ENCODE measurements at regions not wholly inside any gene's neighbourhood (a gene's known extent, or its start where the extent isn't known, plus 50 kb on each side); places are given as distances from the start of the nearest gene placed in this dataset.

GRCh38 chr6:120290964-120291363 lies 941.4 kb upstream of the MAN1A1 start:
- DNase-seq (ENCODE audit: low spot score) = no peak
- Mint-ChIP-seq H3K27me3 (ENCODE audit: low read depth) (peaks cover 3% of the 10 kb centered on the region), H3K4me3 (ENCODE audit: unreplicated experiment) (no peak overlapping the region), H3K27ac (ENCODE audit: unreplicated experiment) (no peak overlapping the region), H3K9me3 (ENCODE audit: low read depth) (peaks cover 8% of the 10 kb centered on the region), H3K4me1 (ENCODE audit: low read depth) (no peaks in the 10 kb centered on the region), H3K36me3 (ENCODE audit: low read depth) (no peaks in the 10 kb centered on the region)
- no peak for TF ChIP-seq CTCF (IDR thresholded peaks at IDR 0.05)

- Mint-ChIP-seq H3K27me3 (ENCODE audit: low read depth) (peaks cover 4% of the 10 kb centered on the region), H3K36me3 (ENCODE audit: low read depth) (no peaks in the 10 kb centered on the region), H3K4me3 (ENCODE audit: unreplicated experiment) (no peak overlapping the region), H3K4me1 (ENCODE audit: low read depth) (no peaks in the 10 kb centered on the region), H3K27ac (ENCODE audit: unreplicated experiment) (no peak overlapping the region), H3K9me3 (ENCODE audit: low read depth) (no peaks in the 10 kb centered on the region)
- no peak for DNase-seq (ENCODE audit: low spot score)
- no peak for TF ChIP-seq CTCF (IDR thresholded peaks at IDR 0.05)
Measured at GRCh38 chr6:120282005-120282404, 932.4 kb upstream of the MAN1A1 start.

GRCh38 chr6:120279466-120280167 lies 930.1 kb upstream of the MAN1A1 start:
- H3K27ac Mint-ChIP-seq (ENCODE audit: unreplicated experiment) = no peak overlapping the region
- peaks cover 4% of the 10 kb centered on the region for H3K27me3 Mint-ChIP-seq (ENCODE audit: low read depth)
- H3K9me3 Mint-ChIP-seq (ENCODE audit: low read depth) = no peaks in the 10 kb centered on the region
- H3K36me3 Mint-ChIP-seq (ENCODE audit: low read depth) = no peaks in the 10 kb centered on the region
- DNase-seq (ENCODE audit: low spot score) = no peak
- H3K4me3 Mint-ChIP-seq (ENCODE audit: unreplicated experiment) = no peak overlapping the region
- no peak for TF ChIP-seq CTCF (IDR thresholded peaks at IDR 0.05)
- H3K4me1 Mint-ChIP-seq (ENCODE audit: low read depth) = no peaks in the 10 kb centered on the region

- Mint-ChIP-seq H3K9me3 (ENCODE audit: low read depth) (no peaks in the 10 kb centered on the region), H3K36me3 (ENCODE audit: low read depth) (no peaks in the 10 kb centered on the region)
Measured at GRCh38 chr6:120278689-120279396, 929.3 kb upstream of the MAN1A1 start.

GRCh38 chr6:120274547-120274946 lies 925.0 kb upstream of the MAN1A1 start:
- Mint-ChIP-seq H3K9me3 (ENCODE audit: low read depth) (peaks cover 14% of the 10 kb centered on the region), H3K4me3 (ENCODE audit: unreplicated experiment) (no peak overlapping the region), H3K36me3 (ENCODE audit: low read depth) (no peaks in the 10 kb centered on the region), H3K27ac (ENCODE audit: unreplicated experiment) (no peak overlapping the region), H3K4me1 (ENCODE audit: low read depth) (no peaks in the 10 kb centered on the region), H3K27me3 (ENCODE audit: low read depth) (peaks cover under 1% of the 10 kb centered on the region)
- no peak for TF ChIP-seq CTCF (IDR thresholded peaks at IDR 0.05)
- no peak for DNase-seq (ENCODE audit: low spot score)

More at GRCh38 chr6:120278689-120279396, 929.3 kb upstream of the MAN1A1 start:
- no peak for DNase-seq (ENCODE audit: low spot score)
- TF ChIP-seq CTCF (IDR thresholded peaks at IDR 0.05) = no peak
- H3K4me1 Mint-ChIP-seq (ENCODE audit: low read depth) = no peaks in the 10 kb centered on the region
- no peak overlapping the region for H3K27ac Mint-ChIP-seq (ENCODE audit: unreplicated experiment)
- H3K27me3 Mint-ChIP-seq (ENCODE audit: low read depth) = peaks cover 4% of the 10 kb centered on the region
- H3K4me3 Mint-ChIP-seq (ENCODE audit: unreplicated experiment) = no peak overlapping the region

Data from chondrocyte (in vitro differentiated cells).